RPMI8226 (cell line): ENCODE measurements at regions not wholly inside any gene's neighbourhood (a gene's known extent, or its start where the extent isn't known, plus 50 kb on each side); places are given as distances from the start of the nearest gene placed in this dataset.

Experiments
- DNase-seq: peaks from one replicate; pipeline ENCODE4 v3.0.0-alpha.2; 2015

DNA sequence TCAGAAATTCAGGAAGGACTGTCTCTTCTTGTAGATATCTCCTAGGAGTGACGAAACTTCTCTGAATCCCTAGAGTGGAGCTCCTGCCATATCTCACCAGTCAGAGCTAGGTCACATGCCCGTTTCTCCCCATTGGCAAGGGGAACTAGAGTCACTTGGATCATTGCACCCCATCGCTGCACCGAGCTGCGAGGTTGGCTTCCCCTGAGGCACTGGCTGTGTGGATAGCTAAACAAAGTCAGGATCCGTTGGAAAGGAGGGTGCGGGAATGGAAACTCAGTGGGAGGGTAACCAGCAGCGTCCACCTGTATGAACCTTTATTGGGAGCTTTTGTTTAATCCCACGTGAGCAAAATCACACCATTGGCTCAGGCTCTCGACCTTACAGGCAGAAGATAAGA, 283.8 kb downstream of the BRD1 start:
- DNase-seq: no peak

DNA sequence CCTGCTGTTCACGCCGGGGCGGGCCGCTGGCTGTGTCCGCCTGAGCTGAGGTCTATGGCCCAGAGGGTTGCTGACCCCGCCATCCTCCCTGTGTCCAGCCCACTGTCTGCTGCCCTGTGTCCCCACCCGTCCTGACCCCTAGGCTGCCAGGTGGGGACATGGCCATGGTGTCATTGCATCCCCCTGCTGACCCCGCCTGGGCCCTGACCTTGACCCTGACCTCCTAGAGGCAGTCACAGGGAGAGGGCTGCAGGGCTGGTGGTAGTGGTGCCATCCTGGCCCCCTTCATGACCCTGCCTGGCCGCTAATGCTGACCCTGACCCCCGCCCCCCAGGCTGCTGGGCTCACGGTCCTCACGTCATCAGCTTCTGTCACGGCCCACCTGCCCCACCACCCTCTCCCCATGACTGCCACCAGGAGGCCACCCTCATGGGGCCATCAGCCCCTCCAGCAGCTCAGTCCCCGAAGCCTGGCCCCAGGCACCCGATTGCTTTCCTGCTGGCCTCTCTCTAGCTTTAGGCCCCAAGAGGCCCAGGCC, 285.9 kb downstream of the BRD1 start:
- DNase-seq: no peak

DNA sequence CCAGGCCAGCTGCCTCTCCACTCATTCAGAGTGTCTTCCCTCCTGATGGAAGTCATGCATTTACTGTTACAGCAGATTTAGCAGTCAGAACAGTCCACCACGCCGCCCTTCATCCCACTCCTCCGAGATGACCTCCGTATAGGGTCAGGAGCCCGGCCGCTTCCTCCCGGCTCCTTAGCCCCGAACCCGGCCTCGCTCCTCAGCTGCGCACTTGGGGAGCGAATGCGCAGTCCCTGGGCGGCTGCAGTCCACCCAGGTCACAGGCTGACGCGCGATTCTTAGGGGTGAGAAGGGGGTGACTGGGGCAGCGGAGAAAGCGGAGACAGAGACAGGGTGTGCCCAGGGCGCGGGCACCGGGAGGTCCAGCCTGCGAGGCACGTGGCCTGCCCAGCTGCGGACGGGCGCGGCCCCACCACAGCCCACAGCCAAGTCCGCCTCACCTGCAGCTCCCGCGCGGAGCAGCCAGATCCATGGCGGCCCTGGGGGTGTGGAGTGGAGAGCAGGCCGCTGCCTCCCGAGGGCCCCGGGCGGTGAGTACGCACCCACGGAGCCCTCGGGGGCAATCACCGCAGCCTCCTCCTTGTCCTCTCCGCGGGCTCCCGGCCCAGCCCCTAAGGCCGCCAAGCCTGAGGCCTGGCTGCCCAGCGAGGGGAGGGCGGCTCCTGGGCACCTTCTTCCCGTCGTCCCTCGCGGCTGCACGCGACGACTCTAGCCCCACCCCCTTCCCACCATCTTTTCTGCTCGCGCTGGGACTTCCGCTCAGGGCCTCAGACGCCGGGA, 286.6 kb downstream of the BRD1 start:
- no peak for DNase-seq

DNA sequence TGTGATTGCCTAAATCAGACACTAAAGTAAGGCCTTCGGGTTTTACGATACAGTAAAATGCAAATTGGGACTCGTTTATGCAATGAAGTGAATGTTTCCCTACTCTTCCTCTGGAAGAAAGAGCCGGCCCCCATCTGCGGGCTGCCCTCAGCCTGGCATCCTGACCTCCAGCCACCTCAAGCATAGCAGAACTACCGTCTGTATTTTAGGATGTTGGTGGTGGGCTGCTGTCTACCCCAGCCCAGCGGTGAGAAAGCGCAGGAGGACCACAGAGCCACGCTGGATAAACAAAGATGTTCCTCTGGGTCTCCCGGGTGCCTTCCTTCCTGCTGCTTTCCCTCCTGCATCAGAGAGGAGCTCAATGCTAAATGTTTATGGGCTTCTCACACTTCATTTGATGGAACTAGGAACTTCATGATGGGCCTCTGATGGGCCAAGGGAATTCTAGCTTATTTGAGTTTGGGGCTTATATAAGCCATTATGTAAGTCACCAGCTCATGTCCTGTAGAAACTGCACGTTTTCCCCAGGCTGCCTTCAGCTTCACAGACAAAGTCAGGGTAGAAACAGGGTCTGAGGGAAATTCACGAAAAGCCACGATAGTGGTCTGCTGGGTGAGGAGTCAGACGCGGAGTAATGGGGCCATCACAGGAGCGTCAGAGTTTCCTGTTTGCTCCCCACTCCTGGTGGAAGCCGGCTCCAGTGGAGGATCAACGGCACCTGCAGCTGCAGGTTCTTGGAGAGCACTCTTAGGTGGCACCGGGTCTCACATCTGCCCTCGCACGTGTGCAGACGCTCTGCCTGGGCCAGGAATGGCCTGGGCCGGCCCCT, 287.4 kb downstream of the BRD1 start:
- DNase-seq: no peak

DNA sequence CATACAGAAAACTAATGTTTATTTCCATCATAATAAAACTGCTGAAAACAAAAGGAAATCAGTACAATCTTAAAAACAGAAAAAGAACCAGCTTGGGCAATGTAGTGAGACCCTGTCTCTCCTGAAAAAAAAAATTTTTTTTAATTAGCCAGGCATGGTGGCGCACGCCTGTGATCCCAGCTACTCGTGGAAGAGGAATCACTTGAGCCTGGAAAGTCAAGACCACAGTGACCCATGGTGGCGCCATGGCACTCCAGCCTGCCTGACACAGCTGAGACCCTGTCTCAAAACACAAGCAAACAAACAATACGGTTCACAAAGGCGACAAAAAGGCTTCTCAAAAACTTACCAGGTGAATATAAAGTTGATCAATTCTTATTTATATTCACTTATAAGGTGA, 289.7 kb downstream of the BRD1 start:
- no peak for DNase-seq

DNA sequence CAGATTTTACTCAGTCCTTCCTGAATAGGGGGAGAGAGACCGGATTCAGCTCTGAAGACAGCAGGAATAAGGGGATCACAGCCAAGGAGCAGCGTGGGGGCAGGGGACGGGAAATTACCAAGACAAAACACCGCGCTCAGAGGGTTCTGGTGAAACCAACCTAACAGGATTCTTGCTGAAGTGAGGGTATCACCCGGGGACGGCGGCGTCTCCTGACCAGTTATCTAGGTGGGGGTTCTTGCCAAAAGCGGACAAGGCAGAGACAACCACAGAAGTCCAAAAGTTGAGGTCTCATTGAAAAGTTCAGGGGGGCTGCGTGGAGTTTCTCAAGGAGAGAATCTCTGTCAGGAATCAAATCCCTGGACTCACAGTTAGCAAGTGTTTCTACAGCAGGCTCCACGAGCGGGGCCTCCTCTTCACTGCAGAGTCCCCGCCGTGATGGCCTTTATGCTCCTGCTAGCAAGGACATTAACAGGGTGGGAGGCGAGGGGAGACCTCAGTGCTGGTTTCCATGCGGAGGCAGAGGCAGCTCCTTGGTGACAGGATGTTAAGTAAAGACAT, 291.0 kb downstream of the BRD1 start:
- DNase-seq: no peak

DNA sequence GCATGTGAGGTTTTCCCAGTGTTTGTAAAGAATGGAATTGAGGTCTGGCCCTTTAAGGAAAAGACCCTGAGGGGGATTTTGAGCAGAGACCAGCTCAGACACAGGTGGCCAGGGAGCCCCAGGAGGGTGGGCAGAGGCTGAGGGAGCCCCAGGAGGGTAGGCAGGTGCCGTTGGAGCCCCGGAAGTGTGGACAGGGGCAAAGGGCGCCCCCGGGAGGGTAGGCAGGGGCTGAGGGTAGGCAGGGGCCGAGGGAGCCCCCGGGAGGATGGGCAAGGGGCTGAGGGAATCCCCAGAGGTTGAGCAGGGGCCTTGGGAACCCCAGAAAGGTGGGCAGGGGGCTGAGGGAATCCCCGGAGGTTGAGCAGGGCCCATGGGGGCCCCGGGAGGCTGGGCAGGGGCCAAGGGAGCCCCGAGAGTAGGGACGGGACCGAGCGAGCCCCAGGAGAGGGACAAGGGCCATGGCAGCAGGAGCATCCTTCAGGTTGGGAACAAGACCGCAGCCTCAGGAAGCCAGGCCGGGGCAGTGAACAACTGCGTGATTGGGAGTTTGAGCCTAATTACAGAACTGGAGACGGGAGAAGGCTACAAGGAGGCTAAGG, 292.0 kb downstream of the BRD1 start:
- DNase-seq: no peak

DNA sequence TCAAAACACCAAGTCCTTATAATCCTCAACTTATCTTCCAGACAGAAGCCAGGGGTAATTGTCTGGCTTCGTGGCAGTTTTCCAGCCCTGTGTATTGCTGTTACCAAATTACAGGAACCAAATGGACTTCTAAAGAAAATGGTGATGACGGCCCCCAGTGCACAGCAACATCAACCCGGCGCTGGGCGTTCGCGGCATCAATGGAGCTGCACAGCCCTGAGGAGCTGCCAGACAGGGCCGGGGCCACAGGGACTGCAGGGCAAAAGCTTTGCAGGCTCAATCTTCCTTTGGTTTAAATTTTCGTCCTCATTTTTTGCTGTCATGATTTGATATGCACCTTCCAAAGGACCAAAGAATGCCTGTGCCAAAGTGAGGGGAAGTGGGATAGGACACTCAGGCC, 292.5 kb downstream of the BRD1 start:
- DNase-seq: no peak

DNA sequence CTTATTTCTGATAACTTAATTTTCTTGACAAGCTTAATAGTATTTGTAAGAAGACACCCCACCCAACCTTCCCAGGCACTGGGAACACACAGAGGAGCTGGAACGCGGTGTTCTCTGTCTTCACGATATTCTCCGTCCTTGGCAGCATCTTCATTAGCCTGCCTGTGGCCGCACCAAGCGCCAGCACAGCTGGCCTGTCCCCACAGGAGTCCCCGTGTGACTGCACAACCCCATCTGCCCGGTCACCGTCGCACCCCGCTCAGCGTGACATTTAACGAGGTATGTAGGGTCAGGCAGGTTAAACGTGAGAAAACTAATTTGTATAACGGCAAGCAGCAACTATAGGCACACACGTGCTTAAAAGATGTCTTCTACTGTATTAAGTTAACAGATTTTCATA, 293.3 kb downstream of the BRD1 start:
- DNase-seq: no peak

DNA sequence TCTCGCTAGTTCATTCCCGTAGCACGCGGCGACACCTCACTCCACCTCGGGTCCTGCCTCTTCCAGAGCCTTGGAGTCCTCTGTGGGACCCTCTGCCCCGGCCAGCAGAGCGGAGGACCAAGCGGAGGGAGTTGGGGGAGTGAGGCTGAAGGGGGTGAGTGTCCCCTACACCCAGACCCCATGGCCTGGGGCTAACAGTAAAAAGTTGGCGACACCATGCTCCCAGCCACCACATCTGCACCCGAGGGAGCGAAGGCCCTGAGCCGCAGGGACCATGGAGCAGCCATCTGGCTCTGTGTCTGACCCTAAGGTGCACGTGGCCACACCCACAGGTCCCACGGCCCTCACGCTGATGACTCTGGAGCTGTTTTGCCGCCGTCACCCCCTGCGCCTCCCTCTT, 293.8 kb downstream of the BRD1 start:
- DNase-seq: no peak

DNA sequence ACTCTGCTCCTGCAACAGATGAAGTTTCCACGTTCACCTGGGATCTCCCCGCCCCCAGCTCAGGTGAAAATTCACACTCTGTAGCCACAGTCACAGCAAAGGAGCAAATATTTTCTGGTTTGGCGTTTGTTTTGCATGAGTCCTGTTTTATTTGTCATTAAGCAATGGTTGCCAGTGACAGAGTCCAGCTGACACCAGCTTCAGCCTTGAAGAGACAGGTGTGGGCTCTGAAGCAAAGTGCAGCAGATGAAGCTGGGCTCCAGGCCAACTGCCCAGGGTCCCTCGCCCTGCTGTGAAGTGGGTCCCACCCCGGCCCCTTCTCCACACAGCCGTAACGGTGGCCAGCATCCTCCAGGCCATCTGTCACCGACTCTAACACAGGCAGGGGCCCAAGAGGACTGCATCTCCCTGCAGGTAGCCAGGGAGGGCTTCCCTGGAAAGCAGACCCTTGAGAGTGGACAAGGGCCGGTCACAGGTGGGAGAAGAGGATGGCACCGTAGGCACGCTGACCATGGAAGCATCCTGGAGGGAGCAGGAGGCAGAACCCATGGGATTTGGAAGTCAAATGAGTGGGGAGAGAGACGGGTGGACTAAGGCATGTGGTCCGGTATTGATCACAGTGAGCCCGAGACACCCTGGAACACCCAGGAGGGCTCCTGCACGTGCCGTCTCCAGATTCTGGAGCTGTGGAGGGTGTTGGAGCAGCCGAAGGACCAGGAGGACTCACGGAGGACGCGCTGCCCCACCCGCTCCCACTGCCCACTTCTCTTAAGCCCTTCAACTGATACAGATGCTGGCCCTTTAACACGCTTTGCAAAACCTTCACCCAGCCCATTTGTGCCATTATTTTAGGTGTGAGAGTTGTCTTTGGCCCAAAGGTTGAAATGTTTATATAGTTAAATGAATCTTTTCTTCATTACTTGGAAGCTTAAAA, 294.5 kb downstream of the BRD1 start:
- no peak for DNase-seq

DNA sequence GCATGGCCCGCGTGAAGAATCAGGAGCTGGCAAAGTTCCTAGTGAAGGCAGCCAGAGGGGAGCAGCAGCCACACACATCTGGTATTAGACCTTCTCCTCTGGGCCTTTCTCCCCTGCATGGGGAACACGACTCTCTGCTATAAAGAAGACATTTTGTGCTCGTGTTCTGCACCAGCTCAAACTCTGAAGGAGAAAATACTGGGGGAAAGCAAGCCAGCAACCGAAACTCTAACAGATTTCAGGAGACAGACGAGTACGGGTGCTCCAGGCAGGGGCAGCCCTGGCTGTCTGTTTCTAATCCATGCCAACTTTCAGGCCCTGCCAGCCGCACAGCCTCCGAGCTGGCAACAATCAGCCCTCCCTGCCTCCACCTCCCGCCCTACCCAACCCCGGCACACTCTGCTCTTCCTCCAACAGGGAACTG, 296.3 kb downstream of the BRD1 start:
- DNase-seq: no peak

DNA sequence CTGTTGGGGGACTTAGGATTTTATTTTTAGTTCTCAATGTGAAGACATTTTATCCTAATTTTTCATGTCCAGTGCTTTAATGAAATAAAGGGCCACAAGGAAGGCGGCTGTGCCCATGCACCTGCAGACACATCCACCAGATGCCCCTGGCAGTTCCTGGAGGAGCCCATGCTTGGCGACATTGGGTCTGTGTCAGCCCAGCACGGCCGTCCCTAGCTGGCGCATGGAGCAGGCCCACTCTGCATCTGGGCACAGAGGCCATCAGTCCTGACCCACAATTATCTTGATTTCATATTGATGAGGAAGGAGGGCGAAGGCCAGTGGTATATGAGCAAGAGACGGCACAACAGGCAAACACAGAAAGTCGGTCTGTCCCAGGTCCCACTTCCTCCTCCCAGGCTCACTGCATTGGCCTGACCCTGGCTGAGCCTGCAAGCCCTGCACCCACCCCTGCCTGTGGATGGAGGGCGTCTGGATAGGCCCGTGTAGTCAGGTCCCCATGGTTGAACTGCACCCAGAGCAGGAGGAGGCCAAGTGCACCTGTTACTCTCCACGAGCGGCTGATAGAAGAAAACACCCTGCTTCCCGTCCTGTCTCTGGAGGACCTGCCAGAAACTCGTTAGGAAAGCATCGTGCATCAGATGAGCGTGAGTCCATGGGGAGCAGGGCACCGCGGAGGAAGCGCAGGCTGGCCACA, 296.9 kb downstream of the BRD1 start:
- DNase-seq: no peak

DNA sequence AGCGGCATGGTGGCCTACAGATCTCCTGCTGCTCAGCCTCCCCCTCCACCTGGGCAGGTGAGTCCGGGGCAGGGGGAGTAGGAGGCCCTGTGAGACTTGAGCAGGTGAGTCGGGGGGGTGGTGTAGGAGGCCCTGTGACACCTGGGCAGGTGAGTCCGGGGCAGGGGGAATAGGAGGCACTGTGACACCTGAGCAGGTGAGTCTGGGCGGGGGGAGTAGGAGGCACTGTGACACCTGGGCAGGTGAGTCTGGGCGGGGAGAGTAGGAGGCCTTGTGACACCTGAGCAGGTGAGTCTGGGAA, 299.3 kb downstream of the BRD1 start:
- DNase-seq: no peak

DNA sequence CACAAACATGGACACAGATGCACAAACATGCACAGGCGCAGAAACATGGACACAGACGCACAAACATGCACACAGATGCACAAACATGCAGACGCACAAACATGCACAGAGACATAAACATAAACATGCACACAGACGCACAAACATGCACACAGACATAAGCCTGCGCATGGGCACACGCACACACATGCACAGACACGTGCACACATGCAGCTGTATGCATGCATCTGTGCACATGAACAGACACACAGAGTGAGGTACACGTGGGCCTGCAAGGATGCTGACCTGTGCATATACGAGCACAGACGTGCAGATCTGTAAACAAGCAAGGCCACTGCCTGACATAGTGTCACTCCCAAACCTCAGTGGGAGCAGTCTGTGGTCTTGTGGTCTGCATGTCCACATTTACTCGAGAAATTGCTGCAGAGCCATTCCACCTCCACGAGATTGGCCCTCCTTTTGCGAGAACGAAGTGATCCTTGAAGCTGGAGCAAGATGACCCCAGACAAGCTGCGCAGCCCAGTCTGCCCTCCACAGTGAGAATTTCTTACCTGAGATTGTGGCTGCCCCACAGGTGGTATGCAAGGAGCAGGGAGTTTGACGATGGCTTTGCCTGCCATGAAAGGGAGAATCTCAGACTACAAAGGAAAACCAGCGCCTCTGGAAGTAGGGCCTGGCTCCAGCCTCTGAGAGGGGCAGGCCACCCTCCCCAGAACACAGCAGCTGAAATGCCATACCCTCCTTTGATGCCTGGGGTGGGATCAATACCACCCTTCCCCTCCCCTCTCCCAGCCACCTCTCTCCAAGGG, 299.9 kb downstream of the BRD1 start:
- no peak for DNase-seq

DNA sequence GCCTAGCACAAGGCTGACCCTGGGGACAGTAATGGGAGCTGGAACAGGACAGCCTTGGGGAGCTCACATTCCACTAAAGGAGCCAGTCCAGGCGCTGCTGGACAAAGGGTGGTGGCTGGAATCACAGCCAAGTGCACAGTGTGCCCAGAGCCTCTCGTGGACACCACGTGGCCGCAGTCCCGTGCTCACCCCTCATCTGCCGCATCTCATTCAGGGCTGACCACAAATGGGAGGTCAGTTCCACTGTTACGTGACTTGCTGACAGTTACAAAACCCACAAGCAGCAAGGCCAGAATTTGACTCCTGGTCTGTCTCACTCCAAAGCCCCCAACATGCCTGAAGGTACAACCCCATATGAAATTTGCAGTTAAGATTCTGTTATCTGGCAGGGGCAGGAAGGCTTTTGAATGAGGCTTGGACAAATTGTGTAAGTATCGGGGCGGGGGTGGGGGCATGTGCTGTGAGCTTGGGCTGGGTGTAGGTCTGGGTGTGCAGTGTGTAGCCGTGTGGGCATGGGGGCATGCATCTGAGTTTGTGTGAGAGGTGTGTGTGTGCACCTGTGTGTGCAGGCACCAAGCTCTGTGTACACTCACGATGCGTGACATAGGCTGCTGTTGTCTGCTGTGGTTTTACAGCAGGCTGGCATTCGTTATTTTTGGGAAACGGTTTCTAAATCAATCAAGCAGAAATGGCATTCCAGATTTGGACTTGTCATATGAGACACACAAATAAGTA, 301.7 kb downstream of the BRD1 start:
- DNase-seq: no peak

DNA sequence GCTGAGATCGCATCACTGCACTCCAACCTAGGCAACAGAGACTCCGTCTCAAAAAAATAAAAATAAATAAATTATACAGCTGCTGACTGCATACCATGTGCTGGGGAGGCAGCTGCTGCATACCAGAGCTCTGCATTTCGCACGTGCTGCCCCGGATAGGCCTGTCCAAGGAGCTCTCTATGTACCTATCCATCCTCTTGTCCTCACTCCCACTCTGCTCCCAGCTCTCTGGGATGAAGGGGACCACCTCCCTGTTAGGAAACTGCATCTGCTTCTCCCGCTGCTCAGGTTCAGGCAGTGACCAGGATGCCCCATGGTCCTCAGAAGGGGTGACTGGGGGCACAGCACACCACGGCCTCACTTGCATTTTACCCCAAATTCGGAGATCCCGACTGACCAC, 302.3 kb downstream of the BRD1 start:
- no peak for DNase-seq

DNA sequence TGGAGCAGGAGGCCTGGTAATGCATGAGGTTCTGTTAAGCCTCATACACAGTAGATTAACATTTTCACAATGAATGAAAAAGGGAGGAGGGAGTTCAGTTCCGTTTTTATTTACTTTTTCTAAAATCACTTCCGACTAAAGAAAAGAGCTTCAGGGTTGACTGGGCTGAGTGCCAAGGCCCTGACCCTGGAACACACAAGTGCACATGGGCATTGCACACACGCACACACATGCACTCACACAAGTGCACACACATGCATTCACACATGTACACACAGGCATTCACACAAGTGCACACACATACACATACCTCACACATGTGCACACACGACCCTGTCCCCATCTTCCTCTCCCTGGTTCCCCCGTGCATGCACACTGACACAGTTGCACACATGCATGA, 303.3 kb downstream of the BRD1 start:
- DNase-seq: no peak

DNA sequence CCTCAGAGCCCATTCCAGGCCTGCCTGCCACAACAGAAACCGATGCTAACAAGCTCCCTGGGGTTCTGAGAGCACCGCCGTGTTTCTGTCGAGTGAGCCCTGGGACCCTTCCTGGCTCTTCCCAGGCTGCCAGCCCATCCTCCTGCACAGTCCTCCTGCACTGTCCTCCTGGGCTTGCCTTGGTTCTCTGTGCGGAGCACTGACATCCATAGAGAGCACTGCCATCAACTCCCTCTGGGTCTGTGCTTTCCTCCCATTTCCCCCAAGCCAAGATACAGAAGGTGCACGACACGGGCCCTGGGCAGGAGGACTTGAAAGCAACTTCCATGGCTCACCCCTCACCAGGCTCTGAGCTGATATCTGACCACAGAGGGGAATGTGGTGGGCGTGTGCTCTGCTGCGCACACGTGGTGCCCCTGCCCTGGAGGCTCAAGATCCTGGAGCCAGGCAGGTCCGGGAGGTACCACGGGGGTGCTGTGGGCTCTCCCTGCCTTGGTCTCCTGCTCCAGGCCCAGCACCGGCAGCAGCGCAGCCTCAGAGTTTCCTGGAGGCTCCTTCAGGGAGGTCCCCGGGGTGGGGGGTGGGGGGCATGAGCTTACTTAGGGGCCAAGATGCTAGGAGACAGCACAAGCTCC, 304.2 kb downstream of the BRD1 start:
- no peak for DNase-seq
